Esophagus squamous epithelium (tissue), 4 donors: ENCODE measurements at regions not wholly inside any gene's neighbourhood (a gene's known extent, or its start where the extent isn't known, plus 50 kb on each side); places are given as distances from the start of the nearest gene placed in this dataset.

Source experiments
- CTCF ChIP-seq, 6 experiments: fragments of 450-650 bp in 4 of 6; fragments of 200-600 bp in 2 of 6; sonication (generic) in 2 of 6; IDR thresholded peaks; one replicate each; pipeline ENCODE4 v1.5.1; 2016 to 2019; ENCODE audit warnings: antibody characterized with exemption in 6 of 6, mild to moderate bottlenecking in 4 of 6, moderate library complexity in 4 of 6
- POLR2A ChIP-seq, 4 donors: fragments of 450-650 bp; IDR thresholded peaks; one replicate each; pipeline ENCODE4 v1.6.1; 2017; ENCODE audit warnings: antibody characterized with exemption in 4 of 4, mild to moderate bottlenecking in 4 of 4, moderate library complexity in 3 of 4

- no peak for TF ChIP-seq CTCF (IDR thresholded peaks at IDR 0.05)
- TF ChIP-seq POLR2A (IDR thresholded peaks at IDR 0.05): no peak
Measured at GRCh38 chr9:88754886-88755285, 219.9 kb downstream of the NXNL2 start.
